HepG2 (cell line): ENCODE measurements at regions not wholly inside any gene's neighbourhood (a gene's known extent, or its start where the extent isn't known, plus 50 kb on each side); places are given as distances from the start of the nearest gene placed in this dataset.

Experiments used
- ATAC-seq: fragments of 200-7000 bp; cut with Tn5 transposase; 3 replicates; pipeline ENCODE4 v1.9.1; 2020; ENCODE audit warnings: mild to moderate bottlenecking, moderate library complexity
- BruUV-seq: library from RNA; stranded (reverse); fragments of 400-500 nt; replicated peaks from 2 replicates; lab custom pipeline; 2021; lab: Mats Ljungman, UMichigan
- CTCF ChIA-PET: fragments of 300-600 bp; formaldehyde crosslinking; extraction: SDS; loops from one replicate; lab custom pipeline; 2021; ENCODE audit warnings: low total read pairs, inconsistent platforms, low intra/inter-chr PET ratio; lab: Yijun Ruan, JAX
- POLR2A ChIA-PET: fragments of 350-600 bp; sonication (Branson Sonifier 250); formaldehyde crosslinking; loops from one replicate; lab custom pipeline; 2020; ENCODE audit warnings: antibody characterized with exemption, inconsistent platforms; lab: Yijun Ruan, JAX
- DNase-seq: peaks from one replicate; pipeline ENCODE4 v3.0.0-alpha.2; 2015; ENCODE audit warnings: low spot score
- FAIRE-seq: peaks from 3 replicates; lab custom pipeline; 2011; peaks lifted over from hg19 to GRCh38; lab: Jason Lieb, UNC
- H2AFZ ChIP-seq: one replicate; pipeline ENCODE4 v1.6.1; 2011; ENCODE audit warnings: low read length, inconsistent platforms
- H3K27ac ChIP-seq: fragments of 300-600 bp; 3 replicates; pipeline ENCODE4 v1.8.0; 2011; ENCODE audit warnings: mixed run types, mild to moderate bottlenecking, mixed read lengths, low read length, inconsistent platforms; ENCODE audit not compliant: insufficient read depth; ENCODE audit errors: extremely low read length
- H3K27me3 ChIP-seq, 2 experiments: fragments of 200-600 bp in 1 of 2; 2 replicates in 1 of 2; 3 replicates in 1 of 2; pipeline versions ENCODE4 v1.6.0 to v1.8.0; 2011; ENCODE audit warnings: low read length in 2 of 2, mild to moderate bottlenecking in 2 of 2, moderate library complexity in 2 of 2, inconsistent platforms in 1 of 2; ENCODE audit not compliant: insufficient read depth in 2 of 2, control insufficient read depth in 1 of 2
- H3K36me3 ChIP-seq, 2 experiments: fragments of 200-600 bp in 1 of 2; replicated peaks in 1 of 2; 2 replicates in 1 of 2; 3 replicates in 1 of 2; pipeline versions ENCODE4 v1.5.1 to v1.8.0; 2011; ENCODE audit warnings: low read length in 2 of 2, inconsistent platforms in 1 of 2; ENCODE audit not compliant: insufficient read depth in 2 of 2, control insufficient read depth in 1 of 2
- H3K4me1 ChIP-seq: 2 replicates; pipeline ENCODE4 v1.5.1; 2012; ENCODE audit warnings: low read length, inconsistent platforms; ENCODE audit not compliant: insufficient read depth
- H3K4me2 ChIP-seq: 2 replicates; pipeline ENCODE4 v1.6.0; 2011; ENCODE audit warnings: low read depth, low read length, inconsistent platforms
- H3K4me3 ChIP-seq, 3 experiments: fragments of 200-600 bp in 1 of 3; sonication (generic), shearing (Covaris generic) in 1 of 3; replicated peaks in 1 of 3; 2 replicates each; pipeline ENCODE4 v1.5.1; 2011 to 2016; ENCODE audit warnings: low read length in 3 of 3, inconsistent platforms in 2 of 3, low read depth in 2 of 3, mild to moderate bottlenecking in 2 of 3, control low read depth in 1 of 3, mixed read lengths in 1 of 3; ENCODE audit not compliant: insufficient read depth in 1 of 3
- H3K79me2 ChIP-seq: one replicate; pipeline ENCODE4 v1.6.1; 2011; ENCODE audit warnings: low read length, inconsistent platforms; ENCODE audit not compliant: insufficient read depth
- H3K9ac ChIP-seq: 2 replicates; pipeline ENCODE4 v1.6.0; 2011; ENCODE audit warnings: mild to moderate bottlenecking, low read depth, low read length, inconsistent platforms; ENCODE audit not compliant: insufficient read depth
- H3K9me3 ChIP-seq: 2 replicates; pipeline ENCODE4 v1.5.1; 2012; ENCODE audit warnings: mild to moderate bottlenecking, low read length
- H4K20me1 ChIP-seq: 2 replicates; pipeline ENCODE4 v1.6.0; 2011; ENCODE audit warnings: inconsistent platforms, mild to moderate bottlenecking, low read length, moderate library complexity; ENCODE audit not compliant: insufficient read depth
- ATF7 ChIP-seq, 2 experiments: fragments of 450-650 bp in 1 of 2; sonication (generic) in 1 of 2; formaldehyde crosslinking in 1 of 2; IDR thresholded peaks; 2 replicates each; pipeline versions ENCODE4 v1.4.0 to v1.6.1; 2016 to 2020; ENCODE audit warnings: antibody characterized with exemption in 1 of 2, mild to moderate bottlenecking in 1 of 2, missing genetic modification reagents in 1 of 2
- CREB1 ChIP-seq, 2 experiments: fragments of 450-650 bp in 1 of 2; IDR thresholded peaks; 2 replicates each; pipeline ENCODE4 v1.6.1; 2016 to 2017; ENCODE audit warnings: control low read depth in 1 of 2, mild to moderate bottlenecking in 1 of 2, missing compliant biosample characterization in 1 of 2, missing genetic modification characterization in 1 of 2
- FIP1L1 ChIP-seq: fragments of 200-400 bp; formaldehyde crosslinking; IDR thresholded peaks from 2 replicates; pipeline ENCODE4 v1.6.1; 2018; ENCODE audit warnings: low read depth, mild to moderate bottlenecking, low read length, moderate library complexity, borderline replicate concordance; ENCODE audit not compliant: insufficient read depth
- GATA4 ChIP-seq: sonication (generic); IDR thresholded peaks from 2 replicates; pipeline ENCODE4 v1.6.1; 2016; ENCODE audit warnings: antibody characterized with exemption, low read depth, borderline replicate concordance
- HMG20B ChIP-seq: conservative IDR thresholded peaks from 2 replicates; pipeline ENCODE4 v1.6.1; 2016; ENCODE audit warnings: missing genetic modification reagents, missing compliant biosample characterization
- KMT2A ChIP-seq: sonication (generic); formaldehyde crosslinking; IDR thresholded peaks from 2 replicates; pipeline ENCODE4 v1.4.0; 2020; ENCODE audit warnings: missing genetic modification reagents
- MBD4 ChIP-seq: IDR thresholded peaks from 2 replicates; pipeline ENCODE4 v1.6.1; 2012; ENCODE audit warnings: low read length, inconsistent platforms, borderline replicate concordance
- PAX8 ChIP-seq: sonication (generic); formaldehyde crosslinking; IDR thresholded peaks from 2 replicates; pipeline ENCODE4 v1.8.0; 2022; ENCODE audit warnings: mild to moderate bottlenecking, missing genetic modification reagents, borderline replicate concordance
- SMAD3 ChIP-seq: sonication (generic); formaldehyde crosslinking; IDR thresholded peaks from 2 replicates; pipeline ENCODE4 v1.4.0; 2020; ENCODE audit warnings: missing genetic modification reagents
- ZFP82 ChIP-seq: sonication (generic); formaldehyde crosslinking; IDR thresholded peaks from 2 replicates; pipeline ENCODE4 v1.5.1; 2020; ENCODE audit warnings: mild to moderate bottlenecking, missing genetic modification reagents, borderline replicate concordance
- ZNF143 ChIP-seq: sonication (generic); formaldehyde crosslinking; IDR thresholded peaks from 2 replicates; pipeline ENCODE4 v1.4.0; 2020; ENCODE audit warnings: missing genetic modification reagents
- ZNF75D ChIP-seq: sonication (generic); formaldehyde crosslinking; IDR thresholded peaks from 2 replicates; pipeline ENCODE4 v1.8.1; 2023; ENCODE audit warnings: missing genetic modification reagents, mild to moderate bottlenecking, borderline replicate concordance
- ZSCAN20 ChIP-seq: sonication (generic); formaldehyde crosslinking; IDR thresholded peaks from 2 replicates; pipeline ENCODE4 v1.4.0; 2020; ENCODE audit warnings: missing genetic modification reagents, mild to moderate bottlenecking, borderline replicate concordance
- WGBS: methylation state at CpG from one replicate; pipeline ENCODE4 v1.1.6; 2017; ENCODE audit warnings: low lambda C conversion rate; 5-methylcytosine and 5-hydroxymethylcytosine counted together
- in situ Hi-C: cut with HindIII; loops from 2 replicates; pipeline ENCODE4 v1.10.0; 2017; ENCODE audit warnings: low pct_unique_long_range_greater_than_20kb; ENCODE audit not compliant: extremely low pct_ligation_motif_present
- intact Hi-C: fragments of 100-400 bp; cut with micrococcal nuclease; formaldehyde crosslinking; loops from one replicate; pipeline ENCODE4 v1.10.0; 2022; ENCODE audit not compliant: unreplicated experiment
- TF ChIP-seq, protein P1 (sequence below): sonication (generic); formaldehyde crosslinking; IDR thresholded peaks from 2 replicates; pipeline ENCODE4 v1.4.0; 2020; ENCODE audit warnings: missing genetic modification reagents
- TF ChIP-seq, protein P2 (sequence below): fragments of 450-650 bp; IDR thresholded peaks from 2 replicates; pipeline ENCODE4 v1.6.1; 2016
- TF ChIP-seq, protein P3 (sequence below): IDR thresholded peaks from 2 replicates; pipeline ENCODE4 v1.6.1; 2012; ENCODE audit warnings: low read depth, low read length, improper control_type of control experiment

DNA sequence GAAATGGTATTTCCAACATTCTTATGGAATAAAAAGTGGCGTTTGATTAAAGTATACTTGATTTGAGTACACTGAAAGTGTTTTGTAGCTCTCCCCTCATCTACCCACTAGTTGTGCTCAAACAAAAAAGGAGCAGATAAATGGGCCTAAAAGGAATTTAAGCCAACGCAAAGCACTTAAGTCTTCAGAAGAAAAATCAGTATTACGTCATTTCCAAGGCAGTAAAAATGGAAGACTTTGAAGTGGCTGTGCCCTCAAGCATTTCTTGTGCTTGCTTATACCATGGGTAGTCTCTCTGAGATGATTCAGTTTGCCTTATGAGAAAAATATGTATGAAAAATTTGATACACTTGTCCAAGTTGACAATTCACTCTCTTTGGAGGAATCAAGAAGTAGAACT lies 279.9 kb upstream of the CD180 start:
- ChIA-PET POLR2A (no interaction called here), CTCF (interaction anchor here (0.6 kb wide), 1 partner anchor 652 kb away, joined by 3 read pairs; no protein-coding TSS in a partner anchor)
- no peaks in the 10 kb centered on the region for H4K20me1 ChIP-seq
- no peak for TF ChIP-seq ZSCAN20
- 0 out of 2 replicates have a peak, but pooled peaks have one; percentile 17 for TF ChIP-seq CREB1 (IDR thresholded peaks at IDR 0.05)
- TF ChIP-seq CREB1 (CRISPR knock-in tag; IDR thresholded peaks at IDR 0.05): no peak
- TF ChIP-seq ATF7 (IDR thresholded peaks at IDR 0.05): peak; percentile 70
- TF ChIP-seq ATF7 (CRISPR knock-in tag; IDR thresholded peaks at IDR 0.05): no peak
- DNase-seq (no peak), ATAC-seq (no peak), FAIRE-seq (no peak)
- no peaks in the 10 kb centered on the region for H3K9me3 ChIP-seq
- WGBS: 36% methylated on average over 3 of the region's 3 CpGs
- H3K4me2 ChIP-seq: no peak overlapping the region
- intact Hi-C loops (no loop called here), in situ Hi-C loops (no loop called here)
- no peaks in the 10 kb centered on the region for H3K4me1 ChIP-seq
- H3K79me2 ChIP-seq: no peaks in the 10 kb centered on the region
- BruUV-seq: no TSS peak
- no peaks in the 10 kb centered on the region for H3K36me3 ChIP-seq
- no peak overlapping the region for H3K27ac ChIP-seq
- no peak overlapping the region for H2AFZ ChIP-seq
- H3K27me3 ChIP-seq: no peaks in the 10 kb centered on the region
- no peak overlapping the region for H3K9ac ChIP-seq
- no peak overlapping the region for H3K4me3 ChIP-seq

DNA sequence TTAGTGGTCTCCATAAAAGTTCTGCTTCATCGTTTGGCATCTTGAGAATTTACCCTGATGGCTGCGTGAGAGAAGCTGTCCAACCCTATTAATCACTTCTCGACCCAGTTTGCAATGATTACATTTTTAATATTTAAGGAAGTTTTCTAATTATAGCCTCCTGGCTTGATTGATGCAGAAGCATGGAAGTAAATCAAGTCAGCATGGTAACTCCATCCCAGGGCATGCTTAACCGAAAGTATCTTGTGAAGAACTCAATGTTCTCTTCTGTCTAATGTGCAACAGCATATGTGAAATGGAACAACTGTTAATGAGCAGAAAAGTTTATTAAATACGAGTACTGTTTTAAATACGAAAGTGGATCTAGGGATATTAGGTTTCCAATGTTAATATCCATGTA lies 278.9 kb upstream of the CD180 start:
- no peaks in the 10 kb centered on the region for H3K79me2 ChIP-seq
- POLR2A ChIA-PET: no interaction called here
- CTCF ChIA-PET: no interaction called here
- H3K4me1 ChIP-seq: no peaks in the 10 kb centered on the region
- no peaks in the 10 kb centered on the region for H3K36me3 ChIP-seq
- no peaks in the 10 kb centered on the region for H3K27me3 ChIP-seq
- DNase-seq (no peak), ATAC-seq (no peak), FAIRE-seq (no peak)
- in situ Hi-C loops (no loop called here), intact Hi-C loops (no loop called here)
- no peak overlapping the region for H3K4me2 ChIP-seq
- H2AFZ ChIP-seq: no peak overlapping the region
- no peak overlapping the region for H3K4me3 ChIP-seq
- no peak overlapping the region for H3K27ac ChIP-seq
- 8% methylated on average over 6 of the region's 6 CpGs for WGBS
- H3K9ac ChIP-seq: no peak overlapping the region
- BruUV-seq: no TSS peak
- H4K20me1 ChIP-seq: no peaks in the 10 kb centered on the region
- no peaks in the 10 kb centered on the region for H3K9me3 ChIP-seq
- TF ChIP-seq, protein P1, sequence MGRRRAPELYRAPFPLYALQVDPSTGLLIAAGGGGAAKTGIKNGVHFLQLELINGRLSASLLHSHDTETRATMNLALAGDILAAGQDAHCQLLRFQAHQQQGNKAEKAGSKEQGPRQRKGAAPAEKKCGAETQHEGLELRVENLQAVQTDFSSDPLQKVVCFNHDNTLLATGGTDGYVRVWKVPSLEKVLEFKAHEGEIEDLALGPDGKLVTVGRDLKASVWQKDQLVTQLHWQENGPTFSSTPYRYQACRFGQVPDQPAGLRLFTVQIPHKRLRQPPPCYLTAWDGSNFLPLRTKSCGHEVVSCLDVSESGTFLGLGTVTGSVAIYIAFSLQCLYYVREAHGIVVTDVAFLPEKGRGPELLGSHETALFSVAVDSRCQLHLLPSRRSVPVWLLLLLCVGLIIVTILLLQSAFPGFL (CRISPR knock-in tag): no peak
- TF ChIP-seq ZFP82 (CRISPR knock-in tag): no peak
- TF ChIP-seq SMAD3 (CRISPR knock-in tag): no peak
- TF ChIP-seq, protein P2, sequence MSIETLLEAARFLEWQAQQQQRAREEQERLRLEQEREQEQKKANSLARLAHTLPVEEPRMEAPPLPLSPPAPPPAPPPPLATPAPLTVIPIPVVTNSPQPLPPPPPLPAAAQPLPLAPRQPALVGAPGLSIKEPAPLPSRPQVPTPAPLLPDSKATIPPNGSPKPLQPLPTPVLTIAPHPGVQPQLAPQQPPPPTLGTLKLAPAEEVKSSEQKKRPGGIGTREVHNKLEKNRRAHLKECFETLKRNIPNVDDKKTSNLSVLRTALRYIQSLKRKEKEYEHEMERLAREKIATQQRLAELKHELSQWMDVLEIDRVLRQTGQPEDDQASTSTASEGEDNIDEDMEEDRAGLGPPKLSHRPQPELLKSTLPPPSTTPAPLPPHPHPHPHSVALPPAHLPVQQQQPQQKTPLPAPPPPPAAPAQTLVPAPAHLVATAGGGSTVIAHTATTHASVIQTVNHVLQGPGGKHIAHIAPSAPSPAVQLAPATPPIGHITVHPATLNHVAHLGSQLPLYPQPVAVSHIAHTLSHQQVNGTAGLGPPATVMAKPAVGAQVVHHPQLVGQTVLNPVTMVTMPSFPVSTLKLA: no peak
- TF ChIP-seq ZNF143 (CRISPR knock-in tag): no peak
- TF ChIP-seq HMG20B (CRISPR knock-in tag): no peak
- TF ChIP-seq, protein P3, sequence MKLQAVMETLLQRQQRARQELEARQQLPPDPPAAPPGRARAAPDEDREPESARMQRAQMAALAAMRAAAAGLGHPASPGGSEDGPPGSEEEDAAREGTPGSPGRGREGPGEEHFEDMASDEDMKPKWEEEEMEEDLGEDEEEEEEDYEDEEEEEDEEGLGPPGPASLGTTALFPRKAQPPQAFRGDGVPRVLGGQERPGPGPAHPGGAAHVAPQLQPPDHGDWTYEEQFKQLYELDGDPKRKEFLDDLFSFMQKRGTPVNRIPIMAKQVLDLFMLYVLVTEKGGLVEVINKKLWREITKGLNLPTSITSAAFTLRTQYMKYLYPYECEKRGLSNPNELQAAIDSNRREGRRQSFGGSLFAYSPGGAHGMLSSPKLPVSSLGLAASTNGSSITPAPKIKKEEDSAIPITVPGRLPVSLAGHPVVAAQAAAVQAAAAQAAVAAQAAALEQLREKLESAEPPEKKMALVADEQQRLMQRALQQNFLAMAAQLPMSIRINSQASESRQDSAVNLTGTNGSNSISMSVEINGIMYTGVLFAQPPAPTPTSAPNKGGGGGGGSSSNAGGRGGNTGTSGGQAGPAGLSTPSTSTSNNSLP: no peak
- no peak for TF ChIP-seq KMT2A (CRISPR knock-in tag)
- no peak for TF ChIP-seq MBD4
- no peak for TF ChIP-seq PAX8
- TF ChIP-seq FIP1L1: no peak
- TF ChIP-seq GATA4: no peak
- TF ChIP-seq ZNF75D (CRISPR knock-in tag): no peak
